H9 (cell line): ENCODE measurements at regions not wholly inside any gene's neighbourhood (a gene's known extent, or its start where the extent isn't known, plus 50 kb on each side); places are given as distances from the start of the nearest gene placed in this dataset.

Experiments
- DNase-seq: peaks from one replicate; pipeline ENCODE4 v3.0.0-alpha.2; 2017
- H2AFZ ChIP-seq: one replicate; pipeline ENCODE4 v1.6.1; 2013; ENCODE audit warnings: mild to moderate bottlenecking, low read length, control low read depth, moderate library complexity
- H2AK5ac ChIP-seq: 2 replicates; pipeline ENCODE4 v1.6.1; 2013; ENCODE audit warnings: low read length, control low read depth, mixed read lengths; ENCODE audit not compliant: insufficient read length
- H2BK120ac ChIP-seq: one replicate; pipeline ENCODE4 v1.6.1; 2013; ENCODE audit warnings: low read depth, mild to moderate bottlenecking, low read length, control low read depth, inconsistent platforms; ENCODE audit not compliant: poor library complexity, severe bottlenecking
- H2BK12ac ChIP-seq: 2 replicates; pipeline ENCODE4 v1.6.1; 2013; ENCODE audit warnings: low read length, control low read depth, mixed read lengths, low read depth; ENCODE audit not compliant: insufficient read length
- H2BK15ac ChIP-seq: 2 replicates; pipeline ENCODE4 v1.6.1; 2013; ENCODE audit warnings: low read depth, low read length, control low read depth
- H2BK20ac ChIP-seq: one replicate; pipeline ENCODE4 v1.6.1; 2013; ENCODE audit warnings: low read depth, mild to moderate bottlenecking, low read length, control low read depth, inconsistent platforms; ENCODE audit not compliant: poor library complexity, severe bottlenecking
- H2BK5ac ChIP-seq: 2 replicates; pipeline ENCODE4 v1.6.1; 2013; ENCODE audit warnings: low read length, control low read depth, mixed read lengths; ENCODE audit not compliant: insufficient read length
- H3K14ac ChIP-seq: 2 replicates; pipeline ENCODE4 v1.6.1; 2013; ENCODE audit warnings: low read length, control low read depth; ENCODE audit not compliant: insufficient read depth
- H3K18ac ChIP-seq: 2 replicates; pipeline ENCODE4 v1.6.1; 2013; ENCODE audit warnings: low read depth, mild to moderate bottlenecking, mixed read lengths, low read length, control low read depth; ENCODE audit not compliant: insufficient read length
- H3K23ac ChIP-seq: 2 replicates; pipeline ENCODE4 v1.6.1; 2013; ENCODE audit warnings: low read length, control low read depth, mixed read lengths, low read depth; ENCODE audit not compliant: insufficient read length
- H3K23me2 ChIP-seq: 2 replicates; pipeline ENCODE4 v1.6.1; 2013; ENCODE audit warnings: low read depth, mild to moderate bottlenecking, mixed read lengths, low read length, control low read depth; ENCODE audit not compliant: insufficient read length, poor library complexity, severe bottlenecking
- H3K27ac ChIP-seq: 2 replicates; pipeline ENCODE4 v1.5.1; 2013; ENCODE audit warnings: low read length, control low read depth, mixed read lengths, low read depth; ENCODE audit not compliant: insufficient read length
- H3K27me3 ChIP-seq: 2 replicates; pipeline ENCODE4 v1.6.1; 2013; ENCODE audit warnings: low read length, control low read depth, inconsistent platforms; ENCODE audit not compliant: insufficient read depth
- H3K4ac ChIP-seq: 2 replicates; pipeline ENCODE4 v1.6.1; 2013; ENCODE audit warnings: low read depth, mild to moderate bottlenecking, control low read depth, inconsistent platforms, low read length, moderate library complexity
- H3K4me1 ChIP-seq: 2 replicates; pipeline ENCODE4 v1.6.1; 2013; ENCODE audit warnings: low read length, control low read depth, inconsistent platforms; ENCODE audit not compliant: insufficient read depth
- H3K4me2 ChIP-seq: 2 replicates; pipeline ENCODE4 v1.6.1; 2013; ENCODE audit warnings: low read length, control low read depth, mixed read lengths; ENCODE audit not compliant: insufficient read length, insufficient read depth
- H3K56ac ChIP-seq: 2 replicates; pipeline ENCODE4 v1.6.1; 2013; ENCODE audit warnings: low read depth, mild to moderate bottlenecking, mixed read lengths, low read length, control low read depth; ENCODE audit not compliant: insufficient read length
- H3K79me1 ChIP-seq: 2 replicates; pipeline ENCODE4 v1.6.1; 2013; ENCODE audit warnings: low read depth, mild to moderate bottlenecking, moderate library complexity, low read length, control low read depth, inconsistent platforms; ENCODE audit not compliant: insufficient read depth, poor library complexity, severe bottlenecking
- H3K79me2 ChIP-seq: 2 replicates; pipeline ENCODE4 v1.6.1; 2013; ENCODE audit warnings: low read length, control low read depth, inconsistent platforms; ENCODE audit not compliant: insufficient read depth
- H3K9ac ChIP-seq: 2 replicates; pipeline ENCODE4 v1.6.1; 2013; ENCODE audit warnings: low read length, control low read depth, mixed read lengths; ENCODE audit not compliant: insufficient read length; ENCODE audit errors: extremely low read depth
- H3K9me3 ChIP-seq: one replicate; pipeline ENCODE4 v1.6.1; 2013; ENCODE audit warnings: low read depth, low read length, inconsistent platforms; ENCODE audit not compliant: control insufficient read depth
- H3T11ph ChIP-seq: one replicate; pipeline ENCODE4 v1.6.1; 2013; ENCODE audit warnings: mild to moderate bottlenecking, low read length, control low read depth, inconsistent platforms
- H4K20me1 ChIP-seq: one replicate; pipeline ENCODE4 v1.6.1; 2013; ENCODE audit not compliant: control insufficient read depth, insufficient read length, insufficient read depth
- H4K5ac ChIP-seq: 2 replicates; pipeline ENCODE4 v1.6.1; 2013; ENCODE audit warnings: low read depth, mild to moderate bottlenecking, mixed read lengths, low read length, control low read depth; ENCODE audit not compliant: insufficient read length
- H4K8ac ChIP-seq: replicated peaks from 2 replicates; pipeline ENCODE4 v1.6.1; 2013; ENCODE audit warnings: low read length, control low read depth, mixed read lengths, low read depth; ENCODE audit not compliant: insufficient read length
- H4K91ac ChIP-seq: 2 replicates; pipeline ENCODE4 v1.6.1; 2013; ENCODE audit warnings: low read depth, mild to moderate bottlenecking, moderate library complexity, mixed read lengths, low read length, control low read depth; ENCODE audit not compliant: insufficient read length
- H3K27ac Mint-ChIP-seq, 3 experiments: 2 replicates in 2 of 3; 3 replicates in 1 of 3; pipeline ENCODE4 v1.8.0; 2020 to 2021; ENCODE audit warnings: mixed read lengths in 3 of 3, mild to moderate bottlenecking in 1 of 3, moderate library complexity in 1 of 3
- H3K27me3 Mint-ChIP-seq: 2 replicates; pipeline ENCODE4 v1.8.0; 2021; ENCODE audit warnings: low read depth, mild to moderate bottlenecking, moderate library complexity, mixed read lengths
- H3K36me3 Mint-ChIP-seq, 3 experiments: 2 replicates in 2 of 3; 3 replicates in 1 of 3; pipeline ENCODE4 v1.8.0; 2020 to 2021; ENCODE audit warnings: low read depth in 3 of 3, mixed read lengths in 3 of 3; ENCODE audit not compliant: insufficient read depth in 1 of 3
- H3K4me1 Mint-ChIP-seq, 2 experiments: 2 replicates each; pipeline ENCODE4 v1.8.0; 2020; ENCODE audit warnings: mixed read lengths in 2 of 2
- H3K4me3 Mint-ChIP-seq, 2 experiments: 2 replicates in 1 of 2; 3 replicates in 1 of 2; pipeline ENCODE4 v1.8.0; 2020 to 2021; ENCODE audit warnings: mild to moderate bottlenecking in 2 of 2, mixed read lengths in 2 of 2, moderate library complexity in 1 of 2
- H3K9me3 Mint-ChIP-seq, 2 experiments: 2 replicates in 1 of 2; 3 replicates in 1 of 2; pipeline ENCODE4 v1.8.0; 2020; ENCODE audit warnings: mild to moderate bottlenecking in 2 of 2, mixed read lengths in 2 of 2, moderate library complexity in 1 of 2
- WGBS: extraction: QIAGEN DNeasy Blood & Tissue Kit; methylation state at CpG from one replicate; pipeline ENCODE4 v1.1.7; 2013; ENCODE audit warnings: missing lambda C conversion rate, low lambda C conversion rate, mixed read lengths; ENCODE audit not compliant: insufficient read length; ENCODE audit errors: extremely low coverage; 5-methylcytosine and 5-hydroxymethylcytosine counted together
- TF ChIP-seq, protein P1 (sequence below): fragments of 200-600 bp; sonication (generic); conservative IDR thresholded peaks from 3 replicates; pipeline ENCODE4 v1.8.0; 2021; ENCODE audit warnings: antibody characterized with exemption, mild to moderate bottlenecking

DNA sequence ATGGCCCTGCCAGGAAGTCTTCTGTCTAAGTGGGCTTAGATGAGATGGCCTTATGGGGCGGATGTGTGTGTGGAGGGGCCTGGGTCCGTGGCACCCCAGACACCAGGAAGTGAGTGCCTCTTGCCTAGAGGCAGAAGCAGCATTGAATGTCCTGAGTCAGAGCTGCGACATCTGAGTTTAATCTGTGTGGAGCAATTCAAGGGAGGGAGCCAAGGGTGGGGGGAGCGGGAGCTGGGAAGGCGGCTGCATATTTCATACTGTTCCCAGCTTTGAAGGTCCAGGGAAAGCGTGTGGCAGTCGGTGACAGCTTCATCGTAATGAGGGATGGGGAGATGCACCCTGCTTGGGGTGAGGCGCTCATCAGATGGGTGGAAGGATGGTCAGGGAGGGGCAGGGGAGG lies 73.5 kb upstream of the THY1 start:
- Mint-ChIP-seq H3K27ac (peak overlapping the region in 1 of 3 experiments; percentile 15; a peak in 2 of 7 replicates), H3K27me3 (peaks cover 8% of the 10 kb centered on the region), H3K4me1 (peaks cover 45 to 57% of the 10 kb centered on the region in 2 experiments), H3K4me3 (no peak overlapping the region; a peak in 1 of 5 replicates), H3K9me3 (no peaks in the 10 kb centered on the region; a peak in 1 of 5 replicates), H3K36me3 (no peaks in the 10 kb centered on the region)
- Histone ChIP-seq H3K4me1 (peaks cover 21% of the 10 kb centered on the region; the same call in 1 of the 2 replicates), H3K14ac (no peak overlapping the region), H3K27me3 (no peaks in the 10 kb centered on the region), H3K18ac (no peak overlapping the region), H2AFZ (no peak overlapping the region), H3K23me2 (no peaks in the 10 kb centered on the region), H4K91ac (no peak overlapping the region), H4K8ac (no peak overlapping the region), H2BK20ac (no peak overlapping the region), H2BK15ac (no peak overlapping the region), H3K4me2 (peak overlapping the region; percentile 14), H3K56ac (no peak overlapping the region), H2BK12ac (no peak overlapping the region), H2BK120ac (no peak overlapping the region), H3K23ac (no peak overlapping the region), H3K79me1 (no peaks in the 10 kb centered on the region), H3K9me3 (no peaks in the 10 kb centered on the region), H2BK5ac (no peak overlapping the region), H3T11ph (no peak overlapping the region), H3K4ac (no peak overlapping the region), H3K79me2 (no peaks in the 10 kb centered on the region), H4K5ac (no peak overlapping the region), H3K27ac (no peak overlapping the region), H2AK5ac (no peak overlapping the region), H4K20me1 (peaks cover 2% of the 10 kb centered on the region), H3K9ac (no peak overlapping the region)
- no peak for DNase-seq
- WGBS: no CpG with 5 or more reads among the region's 9 CpGs
- TF ChIP-seq, protein P1, sequence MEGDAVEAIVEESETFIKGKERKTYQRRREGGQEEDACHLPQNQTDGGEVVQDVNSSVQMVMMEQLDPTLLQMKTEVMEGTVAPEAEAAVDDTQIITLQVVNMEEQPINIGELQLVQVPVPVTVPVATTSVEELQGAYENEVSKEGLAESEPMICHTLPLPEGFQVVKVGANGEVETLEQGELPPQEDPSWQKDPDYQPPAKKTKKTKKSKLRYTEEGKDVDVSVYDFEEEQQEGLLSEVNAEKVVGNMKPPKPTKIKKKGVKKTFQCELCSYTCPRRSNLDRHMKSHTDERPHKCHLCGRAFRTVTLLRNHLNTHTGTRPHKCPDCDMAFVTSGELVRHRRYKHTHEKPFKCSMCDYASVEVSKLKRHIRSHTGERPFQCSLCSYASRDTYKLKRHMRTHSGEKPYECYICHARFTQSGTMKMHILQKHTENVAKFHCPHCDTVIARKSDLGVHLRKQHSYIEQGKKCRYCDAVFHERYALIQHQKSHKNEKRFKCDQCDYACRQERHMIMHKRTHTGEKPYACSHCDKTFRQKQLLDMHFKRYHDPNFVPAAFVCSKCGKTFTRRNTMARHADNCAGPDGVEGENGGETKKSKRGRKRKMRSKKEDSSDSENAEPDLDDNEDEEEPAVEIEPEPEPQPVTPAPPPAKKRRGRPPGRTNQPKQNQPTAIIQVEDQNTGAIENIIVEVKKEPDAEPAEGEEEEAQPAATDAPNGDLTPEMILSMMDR: no peak
